Liver (tissue), 8 donors: ENCODE measurements at regions not wholly inside any gene's neighbourhood (a gene's known extent, or its start where the extent isn't known, plus 50 kb on each side); places are given as distances from the start of the nearest gene placed in this dataset.

Experiments
- DNase-seq: peaks from one replicate; pipeline ENCODE4 v3.0.0-alpha.2; 2017; ENCODE audit warnings: low spot score
- H3K27ac ChIP-seq, 2 donors: one replicate each; pipeline ENCODE4 v1.7.0; 2013; ENCODE audit warnings: inconsistent platforms in 2 of 2, low read length in 2 of 2, control low read depth in 1 of 2, low read depth in 1 of 2, mild to moderate bottlenecking in 1 of 2
- H3K27me3 ChIP-seq, 4 donors: one replicate each; pipeline versions ENCODE4 v1.6.1 to v1.7.0; 2013; ENCODE audit warnings: low read length in 3 of 4, inconsistent platforms in 1 of 4, mild to moderate bottlenecking in 1 of 4, moderate library complexity in 1 of 4; ENCODE audit not compliant: control insufficient read depth in 4 of 4, insufficient read depth in 4 of 4
- H3K36me3 ChIP-seq, 4 donors: one replicate each; pipeline versions ENCODE4 v1.6.1 to v1.7.0; 2013; ENCODE audit warnings: low read length in 3 of 4, mild to moderate bottlenecking in 3 of 4, low read depth in 1 of 4, moderate library complexity in 1 of 4; ENCODE audit not compliant: control insufficient read depth in 4 of 4, insufficient read depth in 3 of 4
- H3K4me1 ChIP-seq, 4 donors: one replicate each; pipeline versions ENCODE4 v1.6.1 to v1.7.0; 2013; ENCODE audit warnings: low read length in 3 of 4, mild to moderate bottlenecking in 3 of 4, moderate library complexity in 1 of 4; ENCODE audit not compliant: control insufficient read depth in 4 of 4, insufficient read depth in 4 of 4
- H3K4me3 ChIP-seq, 3 donors: one replicate each; pipeline versions ENCODE4 v1.6.1 to v1.7.0; 2013; ENCODE audit warnings: low read length in 3 of 3, control low read depth in 1 of 3, low read depth in 1 of 3, mild to moderate bottlenecking in 1 of 3
- H3K9ac ChIP-seq, 2 donors: one replicate each; pipeline ENCODE4 v1.7.0; 2013; ENCODE audit warnings: low read length in 2 of 2, mild to moderate bottlenecking in 2 of 2, moderate library complexity in 2 of 2, control low read depth in 1 of 2, low read depth in 1 of 2
- H3K9me3 ChIP-seq, 4 donors: one replicate each; pipeline versions ENCODE4 v1.6.1 to v1.7.0; 2013; ENCODE audit warnings: low read length in 3 of 4; ENCODE audit not compliant: control insufficient read depth in 4 of 4
- CTCF ChIP-seq: fragments of 150-350 bp; IDR thresholded peaks from 2 replicates; pipeline ENCODE4 v1.5.1; 2017; ENCODE audit warnings: improper control_type of control experiment, low read depth, low read length; ENCODE audit not compliant: missing input control
- FOXA1 ChIP-seq: IDR thresholded peaks from 2 replicates; pipeline ENCODE4 v1.6.1; 2016; ENCODE audit warnings: antibody characterized with exemption
- FOXA2 ChIP-seq: IDR thresholded peaks from 2 replicates; pipeline ENCODE4 v1.6.1; 2016; ENCODE audit warnings: antibody characterized with exemption
- GABPA ChIP-seq, 2 donors: IDR thresholded peaks in 1 of 2; conservative IDR thresholded peaks in 1 of 2; 2 replicates each; pipeline ENCODE4 v1.6.1; 2016; ENCODE audit warnings: antibody characterized with exemption in 2 of 2, mild to moderate bottlenecking in 1 of 2, moderate library complexity in 1 of 2
- HNF4G ChIP-seq: IDR thresholded peaks from 2 replicates; pipeline ENCODE4 v1.6.1; 2016; ENCODE audit warnings: antibody characterized with exemption
- MAX ChIP-seq: IDR thresholded peaks from 2 replicates; pipeline ENCODE4 v1.6.1; 2016; ENCODE audit warnings: antibody characterized with exemption
- NR2F2 ChIP-seq: IDR thresholded peaks from 2 replicates; pipeline ENCODE4 v1.6.1; 2016; ENCODE audit warnings: antibody characterized with exemption
- RAD21 ChIP-seq, 2 donors: IDR thresholded peaks; 2 replicates each; pipeline ENCODE4 v1.6.1; 2016; ENCODE audit warnings: antibody characterized with exemption in 2 of 2, mild to moderate bottlenecking in 2 of 2
- REST ChIP-seq: IDR thresholded peaks from 2 replicates; pipeline ENCODE4 v1.6.1; 2016; ENCODE audit warnings: antibody characterized with exemption, mild to moderate bottlenecking
- RXRA ChIP-seq, 2 donors: IDR thresholded peaks; 2 replicates each; pipeline ENCODE4 v1.6.1; 2017 to 2018; ENCODE audit warnings: antibody characterized with exemption in 2 of 2, mild to moderate bottlenecking in 1 of 2
- SP1 ChIP-seq: IDR thresholded peaks from 2 replicates; pipeline ENCODE4 v1.6.1; 2018; ENCODE audit warnings: antibody characterized with exemption, mild to moderate bottlenecking
- ZBTB33 ChIP-seq: IDR thresholded peaks from 2 replicates; pipeline ENCODE4 v1.6.1; 2016; ENCODE audit warnings: antibody characterized with exemption
- WGBS: extraction: QIAGEN DNeasy Blood & Tissue Kit; methylation state at CpG from one replicate; pipeline ENCODE4 v1.1.7; 2013; 5-methylcytosine and 5-hydroxymethylcytosine counted together
- donor health status: healthy.
- donor health status: healthy.
- donor health status: healthy.
- donor health status: healthy.
- donor health status: healthy.

GRCh38 chrX:125883169-125883568, 282.9 kb downstream of the DCAF12L2 start:
- TF ChIP-seq RAD21 (IDR thresholded peaks at IDR 0.05) (no peak), FOXA1 (no peak), REST (no peak), RXRA (IDR thresholded peaks at IDR 0.05) (no peak), HNF4G (no peak), CTCF (no peak), GABPA (IDR thresholded peaks at IDR 0.05 in 1 of 2, conservative IDR thresholded peaks at IDR 0.05 in 1 of 2) (no peak), NR2F2 (no peak)
- Histone ChIP-seq H3K9me3 (peaks cover 0 to 4% (median 2%) of the 10 kb centered on the region in 4 donors), H3K36me3 (no peaks in the 10 kb centered on the region), H3K4me3 (no peak overlapping the region), H3K27ac (no peak overlapping the region), H3K27me3 (no peaks in the 10 kb centered on the region), H3K9ac (no peak overlapping the region), H3K4me1 (no peaks in the 10 kb centered on the region)
- 84% methylated on average over 2 of the region's 2 CpGs for WGBS
- no peak for DNase-seq

GRCh38 chrX:125894947-125895346, 271.1 kb downstream of the DCAF12L2 start:
- Histone ChIP-seq H3K27ac (no peak overlapping the region), H3K27me3 (no peaks in the 10 kb centered on the region), H3K9me3 (no peaks in the 10 kb centered on the region), H3K4me1 (no peaks in the 10 kb centered on the region), H3K4me3 (no peak overlapping the region), H3K36me3 (no peaks in the 10 kb centered on the region), H3K9ac (no peak overlapping the region)
- no peak for DNase-seq
- WGBS: 39% methylated on average over 4 of the region's 4 CpGs
- TF ChIP-seq GABPA (IDR thresholded peaks at IDR 0.05 in 1 of 2, conservative IDR thresholded peaks at IDR 0.05 in 1 of 2) (no peak), NR2F2 (no peak)

- Histone ChIP-seq H3K36me3 (no peaks in the 10 kb centered on the region), H3K27me3 (no peaks in the 10 kb centered on the region), H3K4me1 (no peaks in the 10 kb centered on the region), H3K4me3 (no peak overlapping the region), H3K9me3 (no peaks in the 10 kb centered on the region), H3K27ac (no peak overlapping the region), H3K9ac (no peak overlapping the region)
- DNase-seq: no peak
- TF ChIP-seq GABPA (IDR thresholded peaks at IDR 0.05 in 1 of 2, conservative IDR thresholded peaks at IDR 0.05 in 1 of 2) (no peak), HNF4G (no peak), SP1 (no peak), NR2F2 (no peak), ZBTB33 (no peak), FOXA2 (no peak), MAX (no peak)
- WGBS: 69% methylated on average over 3 of the region's 3 CpGs
Measured at GRCh38 chrX:125895518-125895917, 270.6 kb downstream of the DCAF12L2 start.
